Ecto neural progenitor cell (in vitro differentiated cells): ENCODE measurements at regions not wholly inside any gene's neighbourhood (a gene's known extent, or its start where the extent isn't known, plus 50 kb on each side); places are given as distances from the start of the nearest gene placed in this dataset.
"Not testable (repeated sequence)": the region's sequence is repeated elsewhere in the genome, so short reads cannot be mapped to it uniquely, and the experiment has no call there.

ENCODE experiments used
- DNase-seq: peaks from one replicate; pipeline ENCODE4 v3.0.0-alpha.2; 2018; ENCODE audit warnings: low spot score

DNA sequence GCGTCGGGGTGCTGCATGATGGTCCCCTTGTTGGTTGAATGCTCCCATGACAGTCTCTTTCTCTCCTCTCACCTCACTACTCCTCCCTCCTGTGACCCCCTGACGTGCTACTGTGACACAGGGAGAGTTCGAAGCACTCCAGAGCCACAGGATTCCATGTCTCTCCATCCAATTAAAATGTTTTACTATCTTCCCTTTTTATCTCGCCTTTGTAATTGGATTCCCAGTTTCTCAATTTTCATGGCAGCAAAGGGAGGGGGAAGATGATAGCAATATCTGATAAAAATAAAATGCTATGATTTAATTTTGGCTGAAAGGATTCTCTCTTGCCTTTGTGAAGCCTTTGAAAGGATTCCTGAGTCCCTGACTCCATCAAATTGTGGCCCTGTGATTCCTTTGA is 271.9 kb upstream of the SLC14A2 start:
- no peak for DNase-seq

DNA sequence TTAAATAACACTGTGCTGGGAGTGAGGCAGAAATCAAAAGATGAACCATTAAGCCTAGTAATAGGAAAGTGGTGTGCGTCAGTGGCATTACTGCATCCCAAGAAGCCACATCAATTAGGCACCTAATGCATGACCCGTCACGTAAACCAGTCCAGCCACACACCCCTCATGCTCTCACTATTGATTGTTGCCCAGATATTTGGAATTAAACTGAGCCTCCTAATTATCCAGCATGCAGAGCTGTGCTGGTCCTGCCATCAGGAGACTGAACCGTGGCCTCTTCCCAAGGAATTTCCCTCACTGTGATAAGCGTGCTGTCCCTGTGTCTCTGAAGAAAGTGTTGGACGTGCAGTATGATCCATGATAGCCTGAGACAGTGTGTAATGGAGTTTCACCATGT is 270.6 kb upstream of the SLC14A2 start:
- DNase-seq = not testable (repeated sequence)

DNA sequence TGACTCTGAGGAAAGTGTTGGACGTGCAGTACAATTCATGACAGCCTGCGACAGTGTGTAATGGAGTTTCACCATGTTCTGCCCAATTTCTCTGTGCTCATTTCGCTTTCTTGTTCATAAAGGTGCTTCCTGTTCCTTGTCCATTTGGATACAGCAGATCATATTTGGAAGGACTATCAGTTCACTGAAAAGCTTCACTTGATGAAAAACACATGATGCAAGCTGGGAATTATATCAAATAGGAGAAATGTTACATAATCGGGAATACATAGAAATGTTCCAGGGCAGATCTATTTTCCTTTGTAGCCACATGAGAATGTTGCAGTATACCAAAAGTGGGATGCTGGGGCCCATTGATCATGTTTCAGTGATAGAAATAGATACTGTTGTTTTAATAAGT is 266.3 kb upstream of the SLC14A2 start:
- DNase-seq = no peak

DNA sequence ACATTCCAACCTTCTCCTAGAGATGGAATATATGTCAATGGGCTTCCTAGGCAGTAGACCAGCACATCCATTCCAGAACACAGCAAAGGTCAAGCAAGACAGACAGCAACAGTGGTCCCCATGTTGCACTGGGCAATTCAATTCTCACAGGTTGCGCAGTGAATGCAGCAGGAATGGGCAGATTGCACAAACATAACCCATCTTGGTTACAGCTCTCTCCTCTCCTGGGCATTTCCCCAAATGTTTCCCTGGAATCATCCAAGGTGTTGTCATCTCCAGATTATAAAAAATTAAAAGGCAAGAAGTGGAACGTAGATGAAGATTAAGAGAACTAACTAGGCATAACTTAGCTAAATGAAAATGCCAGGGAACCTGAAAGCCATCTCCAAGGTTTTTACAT is 265.8 kb upstream of the SLC14A2 start:
- no peak for DNase-seq

DNA sequence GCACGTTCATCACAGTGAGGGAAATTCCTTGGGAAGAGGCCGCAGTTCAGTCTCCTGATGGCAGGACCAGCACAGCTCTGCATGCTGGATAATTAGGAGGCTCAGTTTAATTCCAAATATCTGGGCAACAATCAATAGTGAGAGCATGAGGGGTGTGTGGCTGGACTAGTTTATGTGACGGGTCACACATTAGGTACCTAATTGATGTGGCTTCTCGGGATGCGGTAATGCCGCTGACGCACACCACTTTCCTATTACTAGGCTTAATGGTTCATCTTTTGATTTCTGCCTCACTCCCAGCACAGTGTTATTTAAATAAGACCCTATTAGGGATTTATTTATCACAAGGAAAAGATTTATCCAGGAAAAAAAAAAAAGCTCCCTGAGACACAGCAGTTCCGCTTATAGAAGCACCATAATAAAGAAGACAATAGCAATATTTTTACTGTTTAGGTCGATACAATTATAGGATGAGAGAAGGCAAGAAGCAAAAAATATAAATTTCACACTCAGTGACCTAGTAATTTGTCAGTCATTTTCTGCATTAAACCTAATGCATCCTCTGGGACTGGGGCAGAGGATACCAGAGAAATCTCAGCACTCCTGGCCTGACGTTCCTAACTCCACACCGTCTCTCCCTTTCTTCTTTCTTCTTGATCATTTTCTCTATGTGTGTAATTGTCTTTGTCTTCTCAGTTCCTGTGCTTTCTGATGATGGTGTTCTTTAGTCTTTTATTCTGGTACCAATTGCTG is 264.7 kb upstream of the SLC14A2 start:
- DNase-seq = no peak

DNA sequence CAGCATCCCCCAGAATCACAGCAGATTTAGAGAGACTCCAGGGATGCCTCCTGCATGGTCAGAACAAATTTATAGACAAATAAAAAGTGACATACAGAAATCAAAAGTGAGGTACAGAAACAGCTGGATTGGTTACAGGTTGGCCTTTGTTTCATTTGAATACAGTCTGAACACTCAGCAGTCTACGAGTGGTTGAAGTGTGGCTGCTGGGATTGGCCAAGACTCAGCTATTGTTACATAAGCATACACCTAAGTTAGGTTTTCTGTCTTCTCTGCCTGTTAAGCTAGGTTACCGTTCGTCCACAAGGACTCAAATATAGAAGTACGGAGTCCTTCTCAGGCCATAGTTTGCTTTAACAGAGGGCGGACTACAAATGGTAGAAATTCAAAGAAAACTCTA is 262.4 kb upstream of the SLC14A2 start:
- DNase-seq = no peak

DNA sequence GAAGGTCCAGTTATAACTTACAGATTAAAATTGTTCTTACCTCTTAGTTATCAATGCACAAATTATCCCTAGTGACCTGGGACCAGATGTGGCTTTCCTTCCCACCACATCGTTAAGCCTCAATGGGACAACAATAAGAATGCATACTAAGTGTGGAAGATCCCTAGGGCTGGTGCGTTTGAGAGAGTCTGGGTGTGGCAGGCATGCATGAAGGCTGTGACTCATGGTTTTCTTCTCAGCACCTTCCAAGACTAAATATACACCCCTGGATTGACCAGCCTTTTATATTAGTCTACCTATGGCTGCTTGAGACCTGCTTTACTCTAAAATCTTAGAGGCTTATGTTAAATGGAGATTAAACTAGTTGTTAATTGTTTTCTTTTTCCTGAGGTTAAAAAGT is 261.7 kb upstream of the SLC14A2 start:
- DNase-seq = no peak

DNA sequence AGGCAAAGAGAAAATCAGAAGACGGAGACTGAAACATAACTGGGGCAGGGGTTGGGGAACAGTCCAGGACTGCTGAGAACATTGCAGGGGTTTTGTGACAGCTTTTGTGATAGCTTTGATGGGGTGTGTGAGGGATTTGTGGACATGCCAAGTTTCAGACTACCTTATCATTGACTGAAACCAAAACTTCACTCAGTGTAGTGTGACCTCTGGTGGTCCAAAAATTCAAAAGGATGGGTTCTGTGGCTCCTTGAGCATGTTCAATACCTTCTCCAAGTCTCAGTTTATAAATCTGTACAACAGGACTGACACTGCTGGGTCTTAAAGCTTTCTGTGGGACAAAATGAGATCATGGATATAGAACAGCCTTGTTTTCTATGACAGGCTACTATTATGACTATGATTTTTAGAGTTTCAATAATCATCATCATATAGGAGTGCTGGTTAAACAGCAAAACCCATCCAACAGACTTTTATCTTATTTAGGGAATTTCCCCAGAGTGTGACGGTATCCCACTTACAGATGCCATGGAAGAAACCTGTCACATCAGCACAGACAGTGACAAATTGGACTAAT is 259.2 kb upstream of the SLC14A2 start:
- no peak for DNase-seq

DNA sequence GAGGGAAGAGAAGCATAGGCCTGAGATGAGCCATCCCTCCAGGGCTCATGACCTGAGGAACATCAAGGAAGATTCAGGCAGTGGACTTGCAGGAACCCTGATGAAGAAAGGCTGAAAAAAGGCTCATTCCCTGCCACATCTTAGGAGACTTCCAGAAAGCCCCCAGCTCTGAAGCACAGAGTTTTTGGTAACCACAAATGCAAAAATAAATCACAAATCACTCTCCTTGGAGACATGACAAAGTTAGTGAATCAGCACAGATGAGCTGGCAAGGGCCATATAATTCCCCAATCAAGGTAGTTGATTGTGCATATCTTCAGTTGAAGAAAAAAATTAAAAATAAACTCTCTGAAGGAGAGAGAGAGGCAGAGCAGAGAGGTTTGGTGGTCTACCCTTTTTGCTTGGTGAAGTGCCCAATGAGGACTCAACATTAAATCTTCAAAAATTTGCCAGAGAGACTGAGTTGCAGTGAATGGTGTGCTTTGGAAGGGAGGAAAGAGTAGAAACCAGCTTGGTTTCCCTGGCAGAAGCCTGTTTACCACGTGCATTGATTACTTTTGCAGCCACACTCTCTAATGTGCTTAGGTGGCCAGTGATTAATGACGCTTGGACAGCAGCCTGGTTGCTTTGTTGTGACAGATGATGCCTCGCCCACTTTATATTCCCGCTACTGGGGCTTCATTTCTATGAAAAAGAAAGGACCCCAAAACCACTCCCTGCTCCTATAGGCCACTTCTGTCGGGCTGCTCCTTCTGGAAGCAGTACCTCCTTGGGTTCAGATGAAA is 257.4 kb upstream of the SLC14A2 start:
- no peak for DNase-seq

DNA sequence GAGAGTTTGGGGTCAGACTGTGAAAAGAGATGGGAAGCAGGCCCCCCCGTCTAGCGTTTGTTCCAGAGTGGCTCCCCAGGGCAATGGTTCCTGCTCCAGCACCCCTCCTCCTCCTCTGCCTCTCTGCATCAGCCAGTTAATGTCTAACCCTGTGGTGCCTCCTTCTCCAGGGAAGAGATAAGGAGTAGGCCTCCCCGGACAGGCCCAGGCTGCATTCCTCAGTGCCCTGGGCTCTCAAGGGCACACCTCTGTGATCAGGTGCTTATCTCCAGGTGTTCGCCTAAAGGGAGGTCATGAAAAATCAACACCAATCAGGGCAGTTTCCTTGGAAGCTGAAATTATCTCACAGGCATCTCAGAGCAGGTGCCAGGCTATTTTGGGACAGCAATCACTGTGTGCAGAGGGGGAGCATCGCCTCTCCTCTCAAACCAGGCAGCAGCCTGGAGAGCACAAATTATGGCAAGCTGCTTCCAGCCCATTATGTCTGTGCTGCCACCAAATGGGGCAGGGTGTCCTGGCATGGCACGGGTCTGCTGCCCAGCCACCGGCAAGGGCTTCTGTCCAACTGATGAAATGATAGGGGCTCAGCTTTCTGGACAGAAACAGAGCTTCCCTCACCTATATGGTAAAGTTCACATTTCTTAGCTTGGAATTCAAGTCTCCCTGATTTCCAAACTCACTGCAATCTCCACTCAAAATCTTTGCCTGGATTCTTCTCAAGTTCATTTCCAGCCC is 255.8 kb upstream of the SLC14A2 start:
- DNase-seq = no peak

DNA sequence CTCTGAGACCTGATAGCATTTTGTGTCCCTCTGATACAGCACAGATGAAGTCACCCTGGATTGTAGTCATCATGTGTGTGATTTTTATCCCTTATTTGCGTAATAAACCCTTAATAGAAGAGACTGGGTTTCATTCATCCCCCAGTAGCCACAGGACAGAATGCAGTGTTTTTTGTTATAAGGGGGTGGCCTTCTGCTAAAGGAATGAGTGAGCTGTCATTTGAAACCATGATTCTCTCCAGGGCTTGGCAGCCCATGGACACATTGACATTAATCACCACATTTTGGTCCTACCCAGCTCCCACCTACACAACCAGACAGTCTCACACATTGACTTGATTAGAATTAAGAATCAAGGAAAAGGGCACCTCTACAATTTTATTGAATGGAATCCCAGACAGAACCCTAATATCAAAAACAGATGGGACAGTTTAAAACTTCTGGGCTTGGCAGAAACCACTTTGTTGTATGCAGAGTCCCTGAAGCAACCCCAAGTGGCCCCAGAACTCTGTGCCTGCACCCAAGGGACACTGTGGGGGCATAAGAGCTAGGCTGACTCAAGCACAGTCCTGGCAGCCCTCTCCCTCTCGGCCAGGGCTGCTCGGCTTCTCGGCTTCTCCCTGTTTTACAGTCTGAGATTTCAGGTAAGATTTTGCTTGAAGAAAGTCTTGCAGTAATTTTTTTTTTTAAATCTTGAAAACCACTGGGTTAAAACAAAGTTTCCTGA is 254.0 kb upstream of the SLC14A2 start:
- DNase-seq = no peak

DNA sequence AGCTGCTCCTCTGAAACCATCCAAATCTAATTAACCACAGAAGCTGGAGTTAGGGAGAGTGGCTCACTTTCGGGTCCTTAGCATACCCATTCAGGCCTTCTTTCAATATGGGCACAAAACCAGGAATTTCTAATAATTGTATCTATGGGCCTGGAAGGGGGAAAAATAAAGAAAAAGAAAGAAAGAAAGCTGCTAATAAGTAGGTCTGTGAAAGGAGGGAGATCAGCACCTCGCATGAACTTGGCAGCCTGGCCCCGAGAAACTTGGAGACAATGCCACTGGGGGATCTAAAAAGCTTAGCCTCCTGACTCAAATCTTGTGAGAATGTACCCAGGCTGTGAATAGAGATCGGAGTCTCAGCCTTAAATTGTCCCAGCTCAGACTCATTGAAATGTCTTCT is 252.1 kb upstream of the SLC14A2 start:
- no peak for DNase-seq

DNA sequence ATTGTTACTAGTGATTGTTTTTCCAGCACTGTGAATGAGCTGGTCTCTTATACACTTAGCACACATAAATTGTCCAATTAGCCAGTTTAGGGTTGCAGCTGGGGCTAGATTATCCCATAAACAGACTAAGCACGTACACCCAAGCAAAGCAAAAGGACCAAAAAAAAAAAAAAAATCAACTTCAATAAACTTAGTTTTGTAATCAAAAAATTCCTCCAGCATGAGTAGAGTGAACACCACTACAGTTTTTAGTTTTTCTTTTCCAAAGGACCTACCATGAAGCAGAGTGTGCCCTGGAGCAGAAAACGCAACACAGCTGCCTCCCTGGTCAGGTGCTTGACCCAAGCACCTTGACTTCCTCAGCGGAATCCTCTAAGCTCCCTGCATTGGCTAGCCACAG is 249.4 kb upstream of the SLC14A2 start:
- DNase-seq = no peak

DNA sequence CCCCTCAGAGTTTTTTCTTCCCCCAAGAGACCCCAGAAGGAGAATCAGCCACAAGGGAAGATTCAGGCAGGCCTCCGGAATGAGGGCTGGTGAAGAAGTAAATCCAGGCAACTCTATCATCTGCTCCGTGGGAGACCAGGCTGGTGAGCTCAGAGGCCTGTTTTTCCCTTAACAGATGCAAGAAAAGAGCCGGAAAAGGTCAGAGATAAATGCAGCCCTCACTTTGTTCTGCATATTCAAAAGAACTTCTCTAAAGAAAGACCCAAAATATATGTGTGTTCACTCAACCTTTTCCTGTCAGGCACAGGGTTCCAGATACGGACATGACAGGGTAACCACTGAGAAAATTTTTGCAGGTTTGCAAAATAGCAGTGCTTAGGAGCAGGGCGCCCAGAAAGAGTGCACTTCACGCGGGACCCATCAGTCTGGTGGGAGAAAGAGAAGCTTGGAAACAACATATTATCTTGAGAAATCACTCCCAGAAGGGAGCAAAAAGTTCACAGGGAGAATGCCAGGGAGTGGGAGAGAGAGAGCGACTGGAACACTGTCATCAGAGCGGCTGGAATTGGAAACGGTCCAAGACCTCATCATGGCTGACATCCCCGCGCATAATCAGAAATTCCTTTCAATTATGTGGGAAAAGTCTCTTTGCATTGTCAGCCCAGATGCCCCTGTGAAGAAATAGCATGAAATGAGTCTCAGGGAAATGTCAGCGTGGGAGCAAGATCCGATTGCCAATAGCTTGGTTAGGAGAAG is 244.8 kb upstream of the SLC14A2 start:
- DNase-seq = no peak

DNA sequence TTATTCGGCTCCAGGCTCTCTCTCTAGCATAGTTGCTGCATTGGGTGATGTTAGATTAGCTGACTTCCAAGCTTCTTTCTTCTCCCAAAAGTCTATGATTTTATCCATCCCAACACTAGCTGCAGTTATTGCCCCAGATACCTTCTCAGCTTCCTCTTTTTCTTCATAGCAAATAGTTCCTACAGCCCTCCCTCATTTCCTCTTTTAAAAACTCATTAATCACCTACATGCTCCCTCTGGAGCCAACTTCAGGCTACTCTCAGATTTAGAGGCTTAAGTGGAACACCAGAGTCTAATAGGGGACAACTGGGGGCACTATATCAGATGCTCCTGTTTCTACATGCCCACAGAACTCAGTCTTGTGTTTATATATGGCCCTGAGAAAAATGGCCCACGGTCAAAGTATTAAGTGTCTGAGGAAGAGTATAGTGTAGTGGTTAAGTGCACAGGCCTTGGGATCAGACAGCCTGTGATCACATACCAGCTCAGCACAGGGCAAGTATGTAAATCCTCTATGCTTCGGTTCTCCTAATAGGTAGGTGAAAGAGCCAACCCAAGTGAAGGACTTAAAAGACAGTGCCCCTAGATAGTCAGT is 241.9 kb upstream of the SLC14A2 start:
- no peak for DNase-seq

DNA sequence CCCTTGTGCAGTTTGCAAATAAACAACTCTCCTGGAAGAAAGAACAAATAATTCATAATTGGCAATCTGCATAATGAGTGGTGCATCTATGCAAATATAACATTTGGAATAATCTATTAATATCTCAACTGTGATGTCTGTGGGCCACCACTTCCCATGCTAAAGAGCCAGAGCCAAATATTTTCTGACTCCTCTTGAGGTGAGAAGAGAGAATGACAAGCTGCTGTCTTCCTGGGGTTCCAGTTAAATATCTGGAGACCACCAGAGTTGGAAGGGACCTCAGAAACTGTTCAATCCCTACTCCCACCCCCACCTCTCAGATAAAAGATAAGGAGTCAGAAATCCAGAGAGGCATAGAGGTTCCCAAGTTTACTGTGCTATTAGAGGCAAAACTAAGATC is 241.0 kb upstream of the SLC14A2 start:
- DNase-seq = no peak

DNA sequence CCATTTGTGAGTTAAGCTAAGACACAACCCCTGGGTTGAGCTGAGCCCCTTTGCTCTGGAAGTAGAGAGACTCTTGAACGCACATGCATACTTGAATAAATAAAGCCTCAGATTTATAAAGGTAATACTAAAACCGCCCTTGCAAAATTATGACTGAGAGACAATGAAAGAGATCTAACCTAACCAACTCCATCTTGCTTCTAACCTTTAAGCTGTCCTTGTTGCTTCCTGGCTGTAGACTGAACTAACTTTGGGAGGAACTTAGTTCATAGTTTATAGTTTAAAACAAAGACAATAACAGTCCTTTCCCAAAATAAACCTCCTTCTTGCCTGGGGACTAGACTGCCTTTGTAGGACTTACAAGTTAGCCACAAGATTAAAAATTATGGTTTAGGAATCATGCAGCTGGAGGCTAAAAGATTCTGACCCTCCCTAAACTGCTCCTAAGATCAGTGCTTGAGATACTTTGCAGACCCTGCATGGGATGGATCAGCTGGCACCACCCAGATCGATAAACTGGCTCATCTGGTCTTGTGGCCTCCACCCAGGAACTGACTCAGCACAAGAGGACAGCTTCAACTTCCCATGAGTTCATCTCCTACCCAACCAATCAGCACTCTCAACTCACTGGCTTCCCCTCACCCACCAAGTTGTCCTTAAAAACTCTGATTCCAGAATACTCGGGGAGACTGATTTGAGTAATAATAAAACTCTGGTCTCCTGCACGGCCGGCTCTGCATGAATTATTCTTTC is 240.2 kb upstream of the SLC14A2 start:
- no peak for DNase-seq

DNA sequence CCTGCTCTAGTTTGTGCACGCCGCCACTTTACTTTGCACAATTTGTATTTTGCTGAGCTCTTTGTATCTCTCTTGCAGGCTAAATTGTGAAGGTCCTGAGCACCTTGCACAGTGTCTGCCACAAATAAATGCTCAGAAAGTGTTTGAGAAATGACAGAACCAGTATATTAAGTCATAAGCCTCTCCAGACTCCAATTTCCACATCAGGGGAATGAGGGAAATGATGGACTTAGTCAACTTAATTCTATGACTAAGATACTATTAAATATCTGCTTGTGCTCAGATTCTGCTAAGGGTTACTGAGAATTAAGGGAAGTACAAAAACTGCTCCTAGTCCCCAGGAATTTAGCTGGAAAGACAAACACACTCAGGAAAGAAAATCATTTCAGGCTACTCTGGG is 239.1 kb upstream of the SLC14A2 start:
- no peak for DNase-seq

DNA sequence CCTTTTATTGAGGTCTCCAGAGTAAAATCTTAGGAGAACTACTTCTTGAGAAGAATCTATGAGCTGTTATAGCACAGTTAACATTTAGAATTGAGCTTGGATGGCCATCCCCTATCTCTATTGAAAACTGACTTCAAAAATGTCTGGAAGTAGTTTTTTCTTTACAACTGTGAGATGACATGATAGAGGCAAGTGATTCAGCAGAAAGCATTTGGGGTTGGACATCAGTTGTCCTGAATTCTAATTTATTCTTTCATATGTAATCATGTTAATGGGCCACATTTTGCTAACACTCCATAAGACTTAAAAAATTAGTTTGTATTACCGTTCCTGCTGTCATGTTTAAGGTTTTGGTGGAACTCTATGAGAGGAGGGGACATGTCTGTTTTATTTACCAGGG is 237.0 kb upstream of the SLC14A2 start:
- DNase-seq = no peak

DNA sequence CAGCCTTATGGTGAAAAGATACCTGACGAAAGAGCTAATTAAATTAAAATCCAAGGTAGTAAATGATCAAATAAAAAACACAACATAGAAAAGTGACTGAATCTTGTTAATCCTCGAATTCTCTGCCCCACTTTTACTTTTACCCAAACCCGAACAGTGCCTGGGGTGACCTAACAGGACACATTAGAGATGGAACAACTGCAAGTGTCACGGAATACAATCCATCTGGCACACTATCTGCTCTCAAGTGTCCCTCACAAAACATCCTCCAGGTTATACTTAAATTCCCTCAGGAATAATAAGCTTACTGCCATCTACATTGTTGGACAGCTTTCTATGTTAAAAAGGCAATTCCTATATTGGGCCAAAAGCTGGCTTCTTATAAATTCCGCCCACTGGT is 236.3 kb upstream of the SLC14A2 start:
- no peak for DNase-seq
